ENCODE measurements at regions not wholly inside any gene's neighbourhood (a gene's known extent, or its start where the extent isn't known, plus 50 kb on each side); places are given as distances from the start of the nearest gene placed in this dataset.
"Not testable (repeated sequence)": the region's sequence is repeated elsewhere in the genome, so short reads cannot be mapped to it uniquely, and the experiment has no call there.

DNA sequence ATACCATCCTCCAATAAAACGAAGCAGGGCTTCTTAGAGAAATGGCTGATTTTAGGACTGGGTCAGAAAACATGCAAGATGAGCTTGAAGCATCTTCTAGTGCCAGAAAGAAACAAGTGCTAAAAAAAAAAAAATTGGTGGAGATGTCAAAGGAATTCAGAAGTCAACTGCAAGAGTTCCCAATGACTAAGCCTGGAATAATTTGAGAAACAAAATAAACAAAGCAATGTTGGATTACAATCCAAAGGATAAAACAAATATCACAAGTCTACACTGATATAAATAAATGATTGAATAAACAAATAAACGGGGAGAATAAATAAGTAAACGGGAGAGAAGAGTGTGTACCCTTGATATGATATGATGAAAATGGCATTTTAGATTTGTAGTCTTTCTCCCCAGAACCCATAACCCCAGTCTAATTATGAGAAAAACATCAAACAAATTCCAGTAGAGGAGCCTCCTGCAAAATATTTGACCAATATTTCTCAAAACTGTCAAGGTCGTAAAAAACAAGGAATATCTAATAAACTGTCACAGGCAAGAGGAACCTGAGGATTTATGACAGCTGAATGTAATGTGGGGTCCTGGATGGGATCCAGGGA, 63.5 kb upstream of the CCL21 start:
- no peak for ATAC-seq
- TF ChIP-seq, protein P1, sequence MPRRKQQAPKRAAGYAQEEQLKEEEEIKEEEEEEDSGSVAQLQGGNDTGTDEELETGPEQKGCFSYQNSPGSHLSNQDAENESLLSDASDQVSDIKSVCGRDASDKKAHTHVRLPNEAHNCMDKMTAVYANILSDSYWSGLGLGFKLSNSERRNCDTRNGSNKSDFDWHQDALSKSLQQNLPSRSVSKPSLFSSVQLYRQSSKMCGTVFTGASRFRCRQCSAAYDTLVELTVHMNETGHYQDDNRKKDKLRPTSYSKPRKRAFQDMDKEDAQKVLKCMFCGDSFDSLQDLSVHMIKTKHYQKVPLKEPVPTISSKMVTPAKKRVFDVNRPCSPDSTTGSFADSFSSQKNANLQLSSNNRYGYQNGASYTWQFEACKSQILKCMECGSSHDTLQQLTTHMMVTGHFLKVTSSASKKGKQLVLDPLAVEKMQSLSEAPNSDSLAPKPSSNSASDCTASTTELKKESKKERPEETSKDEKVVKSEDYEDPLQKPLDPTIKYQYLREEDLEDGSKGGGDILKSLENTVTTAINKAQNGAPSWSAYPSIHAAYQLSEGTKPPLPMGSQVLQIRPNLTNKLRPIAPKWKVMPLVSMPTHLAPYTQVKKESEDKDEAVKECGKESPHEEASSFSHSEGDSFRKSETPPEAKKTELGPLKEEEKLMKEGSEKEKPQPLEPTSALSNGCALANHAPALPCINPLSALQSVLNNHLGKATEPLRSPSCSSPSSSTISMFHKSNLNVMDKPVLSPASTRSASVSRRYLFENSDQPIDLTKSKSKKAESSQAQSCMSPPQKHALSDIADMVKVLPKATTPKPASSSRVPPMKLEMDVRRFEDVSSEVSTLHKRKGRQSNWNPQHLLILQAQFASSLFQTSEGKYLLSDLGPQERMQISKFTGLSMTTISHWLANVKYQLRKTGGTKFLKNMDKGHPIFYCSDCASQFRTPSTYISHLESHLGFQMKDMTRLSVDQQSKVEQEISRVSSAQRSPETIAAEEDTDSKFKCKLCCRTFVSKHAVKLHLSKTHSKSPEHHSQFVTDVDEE (CRISPR knock-in tag; IDR thresholded peaks at IDR 0.05), result no peak
- TF ChIP-seq ZNF8 (CRISPR knock-in tag; IDR thresholded peaks at IDR 0.05), result no peak

DNA sequence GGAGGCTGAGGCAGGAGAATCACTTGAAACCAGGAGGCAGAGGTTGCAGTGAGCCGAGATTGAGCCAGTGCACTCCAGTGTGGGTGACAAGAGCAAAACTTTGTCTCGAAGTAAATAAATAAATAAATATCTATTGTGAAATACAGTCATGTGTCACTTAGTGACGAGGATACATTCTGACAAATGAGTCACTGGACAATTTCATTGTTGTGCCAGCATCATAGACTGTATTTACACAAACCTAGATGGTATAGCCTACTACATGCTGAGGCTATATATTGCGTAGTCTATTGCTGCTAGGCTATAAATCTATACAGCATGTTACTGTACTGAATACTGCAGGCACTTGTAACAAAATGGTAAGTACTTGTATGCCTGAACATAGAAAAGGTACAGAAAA, 61.1 kb upstream of the CCL21 start:
- ATAC-seq, result no peak
- TF ChIP-seq TOX (CRISPR knock-in tag; IDR thresholded peaks at IDR 0.05; ENCODE audit: borderline replicate concordance), result no peak
- TF ChIP-seq ZNF70 (CRISPR knock-in tag; IDR thresholded peaks at IDR 0.05), result no peak

DNA sequence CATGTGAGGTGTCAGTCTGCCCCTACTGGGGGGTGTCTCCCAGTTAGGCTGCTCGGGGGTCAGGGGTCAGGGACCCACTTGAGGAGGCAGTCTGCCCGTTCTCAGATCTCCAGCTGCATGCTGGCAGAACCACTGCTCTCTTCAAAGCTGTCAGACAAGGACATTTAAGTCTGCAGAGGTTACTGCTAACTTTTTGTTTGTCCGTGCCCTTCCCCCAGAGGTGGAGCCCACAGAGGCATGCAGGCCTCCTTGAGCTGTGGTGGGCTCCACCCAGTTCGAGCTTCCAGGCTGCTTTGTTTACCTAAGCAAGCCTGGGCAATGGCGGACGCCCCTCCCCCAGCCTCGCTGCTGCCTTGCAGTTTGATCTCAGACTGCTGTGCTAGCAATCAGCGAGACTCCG, 57.2 kb upstream of the CCL21 start:
- not testable (repeated sequence) for ATAC-seq

DNA sequence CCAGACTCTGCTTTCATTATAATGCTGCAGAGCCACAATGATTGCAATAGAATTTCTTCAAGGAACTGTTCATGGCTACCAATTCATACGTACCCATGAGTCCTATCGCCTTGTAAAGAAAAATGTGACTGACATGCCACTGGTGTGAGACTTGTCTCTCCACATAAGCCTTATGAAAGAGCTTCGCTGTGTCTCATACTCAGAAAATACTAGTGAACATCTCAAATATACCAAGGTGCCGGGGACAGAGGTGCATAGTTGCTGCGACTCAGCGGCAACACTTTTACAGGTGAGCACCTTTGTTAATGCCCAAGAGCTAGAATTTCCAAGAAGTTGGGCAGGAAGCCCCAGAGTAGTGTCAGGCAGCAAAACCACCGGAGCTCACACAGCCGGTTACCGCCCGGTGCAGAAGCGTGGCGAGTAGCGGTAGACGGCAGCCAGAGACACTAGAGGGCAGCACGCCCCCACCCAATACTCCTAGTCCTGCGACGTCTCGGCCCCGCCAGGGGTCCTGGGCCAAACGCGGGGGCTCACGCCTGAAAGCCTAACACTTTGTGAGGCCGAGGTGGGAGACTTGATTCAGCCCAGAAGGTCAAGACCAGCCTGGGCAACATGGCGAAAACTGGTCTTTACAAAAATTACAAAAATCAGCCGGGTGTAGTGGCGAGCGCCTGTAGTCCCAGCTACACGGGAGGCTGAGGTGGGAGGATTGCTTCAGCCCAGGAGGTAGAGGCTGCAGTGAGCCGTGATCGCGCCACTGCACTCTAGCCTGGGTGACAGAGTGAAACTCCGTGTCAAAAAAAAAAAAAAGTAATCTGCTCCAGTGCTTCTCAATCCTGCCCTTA, 50.5 kb upstream of the CCL21 start:
- peak; percentile 100 for ATAC-seq
